HG03039 (cell line): ENCODE measurements at regions not wholly inside any gene's neighbourhood (a gene's known extent, or its start where the extent isn't known, plus 50 kb on each side); places are given as distances from the start of the nearest gene placed in this dataset.

Experiments
- ATAC-seq: cut with Tn5 transposase; IDR thresholded peaks from one replicate; pipeline ENCODE4 v1.9.1; 2021; ENCODE audit warnings: mild to moderate bottlenecking, moderate library complexity; ENCODE audit not compliant: unreplicated experiment

DNA sequence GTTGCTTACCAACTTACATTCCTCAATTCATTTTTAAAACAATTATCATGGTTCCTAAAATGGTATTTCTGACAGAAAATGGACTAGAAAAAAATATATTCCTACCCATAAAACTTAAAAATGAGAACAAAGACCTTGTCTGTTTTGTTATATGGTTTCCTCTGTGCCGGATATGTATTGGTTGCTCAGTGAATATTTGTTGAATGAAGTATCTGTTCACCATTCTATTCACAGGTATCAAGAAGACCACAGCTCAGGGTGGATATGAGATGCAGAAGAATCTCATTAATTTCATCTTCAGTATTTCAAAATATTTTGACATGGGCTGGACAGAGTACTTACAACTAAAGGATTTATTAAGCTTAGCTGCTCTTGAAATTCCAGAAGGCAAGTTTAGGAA, 58.1 kb downstream of the TUSC7 start:
- ATAC-seq, result no peak

DNA sequence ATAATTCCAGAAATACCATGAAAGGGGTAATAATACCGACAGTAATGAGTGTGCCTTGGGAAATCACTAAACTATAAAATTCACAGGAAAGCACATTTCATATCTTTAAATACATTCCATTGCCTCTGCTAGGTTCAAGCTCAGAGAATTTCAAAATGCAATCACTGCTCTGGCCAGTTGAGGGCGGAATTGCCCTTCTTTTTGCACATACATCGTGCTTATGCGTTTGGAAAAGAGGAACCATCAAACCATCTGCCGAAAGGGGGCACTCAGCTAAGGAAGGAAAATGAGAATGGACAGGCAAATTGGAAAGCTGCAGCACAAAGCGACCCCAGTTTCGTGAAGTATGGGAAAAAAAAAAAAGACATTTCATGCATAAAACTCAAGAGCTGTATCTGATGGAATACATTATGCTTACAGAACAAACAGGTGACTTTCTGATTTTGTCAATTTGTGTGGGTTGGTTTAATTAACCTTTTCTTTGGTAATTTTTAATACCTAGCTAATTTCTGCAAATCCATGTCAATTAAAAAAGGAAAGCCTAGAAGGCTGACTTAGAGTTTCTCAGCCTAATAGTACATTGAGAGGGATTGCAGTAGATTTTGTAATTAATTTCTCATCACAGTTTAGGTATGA, 61.4 kb downstream of the TUSC7 start:
- peak; percentile 93 for ATAC-seq

DNA sequence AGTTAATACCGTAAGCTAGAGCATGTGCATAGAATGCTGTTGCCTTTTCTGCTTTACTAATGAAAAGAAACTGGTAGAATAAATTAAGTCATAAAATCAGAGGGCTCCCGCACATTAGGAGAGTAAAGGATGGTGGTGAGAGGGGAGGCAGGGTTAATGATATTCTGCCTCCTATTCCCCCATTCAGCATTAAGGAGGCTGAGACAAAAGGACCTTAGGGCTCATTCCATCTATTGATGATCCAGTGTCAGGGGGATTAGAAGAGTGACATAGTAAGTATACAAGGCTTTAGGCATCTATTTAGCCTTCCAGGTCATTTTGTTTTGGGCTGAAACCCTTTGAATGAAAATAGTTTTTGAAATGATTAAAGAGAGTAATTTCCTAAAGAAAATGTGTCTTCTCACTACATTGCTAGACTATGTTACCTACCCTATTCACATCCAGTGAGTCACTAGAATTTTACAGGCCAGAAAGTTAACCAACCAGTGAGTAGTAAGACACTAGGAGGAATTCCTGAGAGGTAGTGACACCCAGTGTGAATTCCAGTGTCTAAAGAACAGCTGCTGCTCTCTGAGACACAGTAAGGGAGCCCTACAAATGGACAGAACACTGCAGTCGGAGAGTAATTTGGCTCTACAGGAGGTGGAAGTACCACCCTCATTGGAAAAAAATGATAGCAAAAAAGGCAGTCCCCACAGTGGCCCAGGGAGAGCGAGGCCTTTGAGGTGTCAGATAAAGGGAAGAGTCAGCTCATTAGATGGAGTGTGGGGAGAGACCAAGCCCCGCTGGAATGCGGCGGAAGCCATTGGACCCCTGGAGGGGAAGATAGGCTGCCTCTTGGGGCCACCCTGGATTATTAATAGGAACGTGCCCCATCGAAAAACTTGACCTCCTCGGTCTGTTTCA, 67.6 kb downstream of the TUSC7 start:
- no peak for ATAC-seq

DNA sequence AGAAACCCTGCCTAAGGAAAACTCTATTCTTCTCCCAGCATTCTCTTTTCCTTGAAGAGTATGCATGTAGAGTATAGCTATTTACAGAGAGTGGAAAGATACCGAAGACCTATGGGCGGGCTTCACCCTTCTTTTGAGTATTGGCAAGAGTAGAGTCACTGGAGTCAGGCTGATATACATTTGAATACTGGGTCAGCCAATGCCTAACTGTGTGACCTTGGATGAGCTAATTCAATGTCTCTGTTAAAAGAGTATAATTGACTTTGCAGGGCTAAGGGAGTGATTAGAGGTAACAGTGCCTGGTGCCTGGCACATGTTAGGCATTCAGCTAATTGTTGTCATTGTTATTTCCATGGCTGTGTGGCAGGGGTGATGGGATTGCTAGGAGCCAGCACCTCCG, 75.6 kb downstream of the TUSC7 start:
- no peak for ATAC-seq

DNA sequence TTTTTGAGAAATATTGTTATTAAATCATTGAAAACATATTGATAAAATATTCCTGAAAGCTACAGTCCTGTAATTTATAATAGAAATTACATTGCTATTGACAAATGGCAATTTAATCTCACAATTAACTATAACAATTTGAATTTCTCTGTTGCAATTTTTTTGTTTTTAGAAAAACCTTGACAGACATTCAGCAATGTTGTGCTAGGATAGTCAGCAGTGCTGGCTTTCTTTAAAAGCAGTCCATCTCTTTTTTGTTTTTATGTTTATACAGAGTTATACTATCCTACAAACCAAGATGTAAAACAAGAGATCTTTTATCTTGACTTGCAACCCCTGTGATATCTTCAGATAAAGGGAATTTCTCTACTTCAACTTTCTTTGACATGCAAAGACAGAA, 93.1 kb downstream of the TUSC7 start:
- ATAC-seq, result no peak

DNA sequence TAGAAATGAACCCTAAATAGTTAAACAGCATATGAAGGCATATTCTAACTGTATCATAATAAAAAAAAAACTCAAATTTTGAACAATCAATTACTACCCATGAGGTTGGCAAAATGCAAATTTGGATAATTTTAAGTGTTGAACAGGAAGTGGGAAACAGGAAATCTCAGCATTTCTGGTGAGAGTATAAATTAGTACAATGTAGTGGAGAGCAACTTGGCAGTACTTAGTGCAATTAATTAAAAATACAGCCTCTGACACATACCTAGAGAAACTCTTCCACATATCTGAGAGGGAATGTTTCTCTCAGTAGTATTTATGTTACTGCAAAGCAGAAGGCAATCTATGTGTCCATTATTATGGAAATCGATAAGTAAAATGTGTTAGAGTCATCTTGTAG, 96.8 kb downstream of the TUSC7 start:
- ATAC-seq, result no peak

DNA sequence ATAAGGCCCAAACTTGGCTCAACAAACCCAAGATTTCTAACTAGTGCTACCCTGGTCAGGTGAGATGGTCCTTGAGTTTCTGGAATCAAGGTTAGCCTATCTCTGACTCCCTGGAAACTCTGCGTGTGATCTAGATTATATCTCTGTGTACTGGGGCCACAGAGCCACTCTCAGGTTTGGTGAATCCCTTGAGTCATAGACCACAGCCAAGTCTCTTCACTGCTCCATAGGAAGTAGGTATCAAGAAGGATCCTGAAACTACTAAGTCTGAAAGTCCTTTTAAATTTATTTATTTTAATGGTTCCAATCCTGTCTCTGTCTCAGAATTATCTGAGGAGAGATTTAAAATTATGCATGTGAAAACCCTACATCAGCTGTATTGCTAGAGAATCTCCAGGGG, 99.1 kb downstream of the TUSC7 start:
- ATAC-seq, result no peak

DNA sequence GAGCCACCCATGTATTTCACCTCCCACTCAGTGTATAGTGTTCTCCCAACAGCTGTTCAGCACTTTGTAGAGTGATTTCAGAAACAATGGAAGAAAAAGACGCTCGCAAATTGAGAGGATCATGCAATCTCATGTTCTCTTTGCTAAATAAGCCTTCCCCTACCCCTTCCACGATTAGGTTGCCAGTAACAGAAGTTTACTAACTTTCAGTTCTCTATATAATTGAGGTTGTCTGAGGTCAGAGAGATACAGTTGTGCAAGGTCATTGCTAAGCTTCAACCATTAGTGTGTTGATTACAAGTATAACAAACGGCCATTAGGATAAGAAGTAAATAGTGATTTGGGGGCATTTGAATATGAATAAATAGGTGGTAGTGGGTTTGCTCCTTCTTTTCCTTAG, 99.6 kb downstream of the TUSC7 start:
- ATAC-seq, result no peak

DNA sequence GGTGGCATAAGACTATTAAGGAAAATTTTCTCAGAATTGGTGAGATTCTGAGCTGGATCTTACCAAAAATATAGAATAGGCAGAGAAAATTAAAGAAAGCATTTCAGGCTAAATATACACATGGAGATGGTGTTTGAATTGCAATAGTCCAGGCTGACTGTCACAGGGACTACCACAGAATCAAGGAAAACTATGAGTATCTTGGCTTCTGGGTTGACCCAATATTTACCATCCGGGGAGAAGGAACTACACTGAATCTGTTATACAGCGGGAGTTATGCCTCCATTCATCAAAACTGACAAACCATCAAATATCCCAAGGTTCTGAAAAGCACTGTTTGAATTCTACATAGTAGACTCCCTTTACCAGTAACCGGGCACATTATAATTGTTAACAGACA, 102.2 kb downstream of the TUSC7 start:
- no peak for ATAC-seq

DNA sequence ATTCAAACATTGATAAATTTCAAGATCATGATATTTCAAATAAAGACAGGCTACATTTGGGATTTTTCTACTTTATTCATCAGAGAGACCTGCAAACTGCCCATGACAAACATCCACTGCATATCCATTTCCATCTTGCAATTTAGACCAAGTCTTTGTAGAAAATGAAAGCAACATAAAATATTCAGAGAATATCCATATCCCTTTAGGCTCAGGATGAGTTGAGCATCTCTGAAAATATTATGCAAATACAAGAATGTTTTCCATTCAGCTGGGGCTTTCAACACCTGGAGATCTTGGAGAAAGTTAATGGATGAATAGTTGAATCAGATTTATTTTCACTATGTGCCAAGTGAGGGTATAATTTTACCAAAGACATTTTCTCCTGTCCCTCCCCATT, 103.4 kb downstream of the TUSC7 start:
- no peak for ATAC-seq

DNA sequence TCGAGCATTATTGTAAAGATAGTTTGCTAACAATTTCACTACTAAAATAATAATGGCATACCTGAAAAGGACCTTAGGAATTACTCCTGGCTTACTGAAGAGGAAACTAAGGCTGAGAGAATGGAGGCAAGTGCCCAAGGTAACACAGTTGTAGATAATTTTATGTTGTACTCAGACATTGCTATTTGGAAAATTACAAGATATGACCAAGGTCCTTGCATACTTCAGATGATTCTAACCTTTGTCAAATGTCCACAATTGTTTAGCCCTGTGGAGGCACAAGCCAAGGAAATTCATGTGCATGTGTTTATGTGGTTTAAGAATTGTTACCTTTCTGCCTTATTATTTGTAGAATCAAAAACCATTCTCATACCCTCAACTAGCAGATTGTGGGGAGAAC, 105.7 kb downstream of the TUSC7 start:
- no peak for ATAC-seq

DNA sequence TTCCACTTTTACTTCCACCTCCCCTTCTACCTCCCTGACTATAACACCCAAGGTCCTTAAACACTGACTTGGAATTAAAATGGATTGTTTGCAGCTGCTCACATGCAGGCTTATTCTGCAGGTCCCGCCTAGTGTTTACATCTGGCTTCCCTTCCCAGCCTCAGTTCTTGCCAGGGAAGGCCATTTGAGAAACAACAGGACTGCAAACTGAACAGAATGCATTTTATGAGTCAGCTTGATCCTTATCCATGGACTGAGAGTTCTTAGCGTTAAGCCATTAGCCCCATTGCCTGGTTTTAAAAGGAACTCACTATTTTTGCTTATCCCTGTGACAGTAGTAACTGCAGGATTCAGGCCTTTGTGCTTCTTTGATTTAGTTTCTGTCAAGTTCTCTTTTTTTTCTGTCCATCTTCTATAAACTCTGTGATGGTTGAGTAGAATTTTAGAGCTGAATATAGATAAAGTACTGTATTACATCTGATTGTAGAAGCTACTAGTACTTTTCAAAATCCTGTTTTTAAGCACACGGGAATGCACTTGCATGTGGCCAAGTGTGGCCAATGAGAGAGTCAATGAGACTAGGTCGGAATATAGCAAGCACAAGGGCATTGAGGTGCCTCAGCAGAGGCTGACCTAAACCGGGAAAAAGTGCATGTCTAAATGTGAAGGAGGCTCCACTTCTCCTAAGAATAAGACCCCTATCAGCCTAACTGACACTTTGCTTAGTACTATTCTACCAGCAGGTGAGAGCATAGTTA, 106.4 kb downstream of the TUSC7 start:
- no peak for ATAC-seq

DNA sequence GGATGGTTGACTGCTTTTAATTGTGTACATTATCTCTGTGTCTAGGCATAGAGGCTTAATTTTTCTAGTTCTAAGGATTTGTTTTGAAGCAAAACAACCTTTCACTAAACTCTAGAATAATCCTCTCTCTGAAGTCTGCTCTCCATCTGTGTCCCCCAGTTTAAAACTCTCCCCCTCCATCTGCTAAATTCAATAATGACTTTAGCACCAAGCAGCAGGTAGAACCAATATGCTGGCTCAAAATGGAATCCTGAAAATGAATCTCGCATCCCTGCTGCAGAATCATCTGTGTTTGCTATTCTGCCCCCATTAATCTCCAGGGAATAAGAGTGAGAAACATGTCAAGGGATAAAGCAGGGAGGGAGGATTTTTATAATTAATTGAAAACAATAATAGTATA, 111.8 kb downstream of the TUSC7 start:
- ATAC-seq, result no peak

DNA sequence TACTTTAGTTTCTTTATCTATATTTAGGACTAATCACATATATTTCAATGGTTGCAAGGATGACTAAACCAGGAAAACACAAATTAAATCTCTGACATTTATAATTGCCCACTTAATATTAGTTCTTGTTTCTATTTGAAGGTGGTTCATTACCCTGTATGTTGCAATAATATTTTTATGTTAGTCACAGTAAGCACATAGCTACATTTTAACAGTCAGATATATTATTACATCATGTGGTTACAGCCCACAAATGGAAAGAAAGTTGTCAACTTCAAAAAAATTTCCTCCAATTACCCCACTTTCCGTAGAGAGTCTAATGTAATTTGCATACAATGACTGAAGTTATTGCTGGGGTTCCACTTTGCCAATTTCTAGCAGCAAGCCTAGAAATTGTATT, 114.6 kb downstream of the TUSC7 start:
- ATAC-seq, result no peak

DNA sequence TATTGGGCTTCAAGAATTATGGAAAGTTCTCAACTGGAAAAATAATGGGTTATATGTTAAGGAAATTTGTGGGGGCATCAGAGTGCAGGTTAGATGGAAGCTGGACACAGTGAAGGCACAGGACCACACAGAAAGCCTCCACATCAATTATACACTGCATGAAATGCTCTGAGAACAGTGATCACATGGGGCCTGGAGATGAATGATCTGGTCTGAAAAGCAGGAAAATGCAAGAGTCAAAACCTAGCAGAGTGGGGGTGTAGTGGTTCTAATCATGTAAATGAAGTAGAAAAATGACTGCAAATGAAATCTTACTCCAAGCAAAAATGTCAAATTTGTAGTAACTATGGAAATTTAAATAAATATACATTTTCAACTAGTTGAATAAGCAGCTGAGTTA, 123.6 kb downstream of the TUSC7 start:
- no peak for ATAC-seq

DNA sequence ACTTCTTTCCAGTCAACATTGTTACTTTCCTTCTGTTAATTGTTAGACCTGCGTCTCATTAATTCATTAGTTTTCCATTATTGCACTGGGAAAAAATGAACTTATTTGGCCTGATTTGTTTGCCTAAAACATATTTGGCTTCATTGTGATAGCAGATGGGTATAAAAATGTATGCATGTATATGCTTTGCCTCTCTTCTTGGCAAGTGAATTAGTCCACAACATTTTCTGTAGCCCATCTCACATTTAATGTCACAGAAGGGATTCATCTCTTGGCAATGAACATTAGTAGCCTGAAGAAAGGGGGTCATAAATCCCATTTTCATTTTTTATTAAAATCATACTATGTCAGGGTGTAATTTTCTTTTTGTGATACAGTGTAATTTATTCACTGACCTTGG, 125.2 kb downstream of the TUSC7 start:
- no peak for ATAC-seq

DNA sequence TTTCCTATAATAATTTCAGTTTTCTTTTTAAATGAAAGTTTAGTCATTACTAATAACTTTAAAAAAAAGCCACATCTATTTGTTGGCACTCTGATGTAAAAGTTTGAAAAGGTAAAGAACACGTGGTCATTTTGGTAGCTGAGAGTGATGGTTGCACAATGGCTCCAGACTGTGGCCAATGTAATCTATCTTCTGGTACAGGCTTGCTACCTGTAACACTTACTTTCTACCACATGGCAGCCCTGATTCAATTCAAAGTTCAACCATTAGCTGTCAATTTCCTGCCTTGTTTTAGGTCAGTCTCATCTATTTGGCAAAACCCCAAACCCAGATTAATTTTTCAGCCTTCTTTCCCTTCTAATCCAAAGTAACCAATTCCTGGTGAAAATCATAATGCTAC, 126.1 kb downstream of the TUSC7 start:
- ATAC-seq, result no peak

DNA sequence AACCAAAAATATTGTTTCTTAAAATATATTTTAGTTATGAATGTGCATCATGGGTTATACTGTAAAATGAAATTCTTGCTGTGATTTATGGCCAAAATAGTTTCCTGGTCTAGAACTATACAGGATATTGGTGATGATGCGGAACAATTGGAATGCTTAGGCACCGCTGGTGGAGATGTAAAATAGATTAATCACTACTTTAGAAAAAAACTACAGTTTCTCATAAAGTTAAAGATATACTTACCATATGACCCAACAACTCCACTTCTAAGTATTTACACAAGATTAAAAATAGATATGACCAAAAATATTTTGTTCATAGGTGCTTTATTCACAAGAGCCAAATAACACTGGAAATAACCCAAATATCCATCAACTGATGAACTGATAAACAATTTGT, 126.7 kb downstream of the TUSC7 start:
- ATAC-seq, result no peak

DNA sequence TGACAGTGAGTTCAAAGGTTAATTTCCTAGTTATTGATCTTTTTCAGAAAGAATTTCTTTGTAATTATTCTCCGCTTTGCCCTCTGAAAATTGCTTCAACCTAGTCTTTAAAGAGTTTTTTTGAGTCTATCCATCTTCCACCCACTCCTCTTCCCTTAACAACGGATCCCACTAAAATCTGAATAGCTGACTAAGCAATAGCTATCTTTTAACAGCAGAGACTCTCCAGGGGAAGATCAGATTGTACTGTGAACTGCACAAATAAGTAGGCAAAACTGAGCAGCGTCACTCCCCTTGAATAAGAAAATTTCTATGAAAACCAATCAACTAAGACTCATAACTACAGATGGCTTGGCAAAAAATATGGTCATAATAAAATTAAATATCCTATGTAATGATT, 127.9 kb downstream of the TUSC7 start:
- no peak for ATAC-seq

DNA sequence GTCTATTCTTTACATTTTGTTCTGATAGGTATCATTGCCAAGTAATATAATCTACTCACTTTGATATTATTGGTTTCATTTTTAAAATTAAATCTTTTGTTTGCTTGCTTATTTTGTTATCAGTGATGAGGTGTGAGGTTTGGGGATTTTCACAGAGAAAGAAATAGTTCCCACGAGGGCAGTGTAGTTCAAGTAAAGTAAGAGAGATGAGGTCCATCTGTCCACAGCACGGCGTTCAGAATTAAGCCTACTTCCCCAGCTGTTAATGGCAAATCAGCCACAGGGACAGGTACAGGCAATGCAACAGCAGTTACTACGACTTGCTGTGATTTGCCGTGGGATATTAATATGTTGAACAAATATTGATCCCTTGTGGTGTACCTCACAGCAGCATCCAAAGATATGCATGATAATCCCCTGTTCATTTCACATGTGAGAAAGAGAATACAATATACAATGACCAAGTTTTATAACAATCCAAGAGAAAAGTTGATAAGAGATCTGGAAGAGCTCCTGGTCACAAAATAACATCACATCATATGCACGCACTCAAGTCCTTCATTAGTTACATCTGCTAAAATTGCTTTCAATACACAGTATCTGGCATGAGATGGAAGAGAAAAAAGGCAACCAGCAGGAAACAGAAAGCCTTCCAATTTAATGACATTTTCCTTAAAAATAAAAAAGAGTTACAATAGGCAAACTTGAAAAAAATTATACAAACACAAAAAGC, 131.6 kb downstream of the TUSC7 start:
- ATAC-seq, result no peak

DNA sequence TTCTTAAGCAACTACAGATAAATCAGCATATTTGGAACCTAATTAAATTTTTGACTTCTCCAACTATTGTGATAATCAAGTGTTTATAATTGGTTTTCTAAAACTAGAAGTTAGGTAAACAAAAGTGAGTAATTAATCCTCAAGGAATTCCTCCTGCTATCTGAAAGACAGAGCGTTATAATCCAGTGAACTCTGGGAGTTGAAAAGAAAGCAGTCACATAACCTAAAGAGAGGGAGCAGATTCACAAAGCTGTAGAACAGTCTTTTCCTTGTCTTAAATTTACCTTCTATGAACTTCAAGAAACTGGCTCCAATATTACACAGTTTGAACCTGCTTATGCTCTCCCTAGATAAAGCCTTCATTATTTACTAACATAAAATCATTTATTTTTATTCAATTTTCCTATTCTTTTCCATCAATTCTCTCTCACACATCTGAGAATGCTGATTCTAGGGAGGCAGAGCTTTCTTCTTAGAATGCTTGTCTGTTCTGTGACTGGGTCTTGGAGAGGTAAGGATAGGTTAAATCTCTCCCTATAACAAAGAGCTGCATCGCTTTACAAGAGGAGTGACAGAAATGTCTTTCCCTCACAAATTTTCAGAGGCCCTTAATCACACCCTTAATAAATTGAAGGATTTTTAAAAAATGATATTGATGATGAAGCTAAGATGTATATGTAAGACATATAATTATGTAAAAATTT, 132.8 kb downstream of the TUSC7 start:
- ATAC-seq, result no peak
